Endothelial cell of umbilical vein (primary cell): ENCODE measurements at regions not wholly inside any gene's neighbourhood (a gene's known extent, or its start where the extent isn't known, plus 50 kb on each side); places are given as distances from the start of the nearest gene placed in this dataset.

Experiments used
- BruUV-seq: library from RNA; stranded (reverse); fragments of 400-500 nt; replicated peaks from 2 replicates; lab custom pipeline; 2021; lab: Mats Ljungman, UMichigan
- CTCF ChIA-PET: fragments of 300-600, 350-600 bp; sonication (Branson Sonifier 250); formaldehyde crosslinking; loops from one replicate; lab custom pipeline; 2021; ENCODE audit warnings: antibody characterized with exemption, inconsistent platforms; lab: Charles Lee
- POLR2A ChIA-PET: fragments of 300-600, 350-600 bp; sonication (Branson Sonifier 250); formaldehyde crosslinking; loops from one replicate; lab custom pipeline; 2021; ENCODE audit warnings: antibody characterized with exemption, inconsistent platforms; lab: Charles Lee
- DNase-seq: peaks from one replicate; pipeline ENCODE4 v3.0.0-alpha.2; 2011; ENCODE audit warnings: low read depth, low spot score
- FAIRE-seq: peaks from 2 replicates; lab custom pipeline; 2011; peaks lifted over from hg19 to GRCh38; lab: Jason Lieb, UNC
- H2AFZ ChIP-seq: 2 replicates; pipeline ENCODE4 v1.6.0; 2012; ENCODE audit warnings: low read depth, low read length, control low read depth, inconsistent platforms
- H3K27ac ChIP-seq: 2 replicates; pipeline ENCODE4 v1.5.1; 2011; ENCODE audit warnings: low read depth, mild to moderate bottlenecking, control low read depth, low read length, moderate library complexity; ENCODE audit not compliant: insufficient read depth
- H3K27me3 ChIP-seq, 2 experiments: 2 replicates each; pipeline versions ENCODE4 v1.6.0 to v1.6.1; 2011; ENCODE audit warnings: low read length in 2 of 2, mixed read lengths in 1 of 2; ENCODE audit not compliant: control insufficient read depth in 2 of 2, insufficient read depth in 2 of 2
- H3K36me3 ChIP-seq, 2 experiments: 2 replicates in 1 of 2; 3 replicates in 1 of 2; pipeline ENCODE4 v1.5.1; 2011; ENCODE audit warnings: low read length in 2 of 2, mild to moderate bottlenecking in 1 of 2, moderate library complexity in 1 of 2; ENCODE audit not compliant: control insufficient read depth in 2 of 2, insufficient read depth in 2 of 2; ENCODE audit errors: extremely low read depth in 1 of 2
- H3K4me1 ChIP-seq: 3 replicates; pipeline ENCODE4 v1.5.1; 2011; ENCODE audit warnings: mild to moderate bottlenecking, low read length; ENCODE audit not compliant: control insufficient read depth, insufficient read depth; ENCODE audit errors: extremely low read depth
- H3K4me2 ChIP-seq: 2 replicates; pipeline ENCODE4 v1.6.1; 2011; ENCODE audit warnings: low read length, control low read depth, mixed read lengths; ENCODE audit not compliant: insufficient read depth
- H3K4me3 ChIP-seq, 3 experiments: fragments of 200-600 bp in 1 of 3; sonication (generic), shearing (Covaris generic) in 1 of 3; replicated peaks in 1 of 3; 2 replicates each; pipeline ENCODE4 v1.5.1; 2011 to 2016; ENCODE audit warnings: control low read depth in 3 of 3, low read length in 3 of 3, mild to moderate bottlenecking in 2 of 3, inconsistent platforms in 1 of 3, low read depth in 1 of 3, moderate library complexity in 1 of 3; ENCODE audit not compliant: insufficient read depth in 1 of 3
- H3K79me2 ChIP-seq: 2 replicates; pipeline ENCODE4 v1.6.0; 2012; ENCODE audit warnings: low read length, inconsistent platforms; ENCODE audit not compliant: control insufficient read depth, insufficient read depth
- H3K9ac ChIP-seq: replicated peaks from 2 replicates; pipeline ENCODE3; 2011; ENCODE audit warnings: low read length, control low read depth; ENCODE audit not compliant: insufficient read depth; ENCODE audit errors: extremely low read depth
- H3K9me1 ChIP-seq: replicated peaks from 3 replicates; pipeline ENCODE4 v1.6.0; 2011; ENCODE audit warnings: mild to moderate bottlenecking, low read length; ENCODE audit not compliant: control insufficient read depth, insufficient read depth; ENCODE audit errors: extremely low read depth
- H3K9me3 ChIP-seq: replicated peaks from 2 replicates; pipeline ENCODE4 v1.5.1; 2012; ENCODE audit warnings: low read length, inconsistent platforms; ENCODE audit not compliant: control insufficient read depth, insufficient read depth
- H4K20me1 ChIP-seq: replicated peaks from 2 replicates; pipeline ENCODE3; 2011; ENCODE audit warnings: mild to moderate bottlenecking, low read length; ENCODE audit not compliant: control insufficient read depth, insufficient read depth; ENCODE audit errors: extremely low read depth
- EZH2 ChIP-seq: IDR thresholded peaks from 2 replicates; pipeline ENCODE4 v1.6.1; 2012; ENCODE audit warnings: borderline replicate concordance, low read depth, mild to moderate bottlenecking, moderate library complexity, low read length, inconsistent platforms; ENCODE audit not compliant: severe bottlenecking
- FOS ChIP-seq: IDR thresholded peaks from 2 replicates; pipeline ENCODE4 v1.6.1; 2011; ENCODE audit warnings: mild to moderate bottlenecking, low read length, moderate library complexity, borderline replicate concordance; ENCODE audit not compliant: insufficient read depth
- GATA2 ChIP-seq: IDR thresholded peaks from 2 replicates; pipeline ENCODE4 v1.7.0; 2011; ENCODE audit warnings: low read depth, mild to moderate bottlenecking, moderate library complexity, mixed read lengths, low read length; ENCODE audit not compliant: insufficient read length, insufficient read depth
- MAX ChIP-seq: IDR thresholded peaks from 2 replicates; pipeline ENCODE4 v1.6.1; 2011; ENCODE audit not compliant: insufficient read depth, insufficient read length
- MYC ChIP-seq: IDR thresholded peaks from one replicate; pipeline ENCODE4 v1.6.1; 2011; ENCODE audit warnings: mild to moderate bottlenecking, low read depth, low read length
- POLR2A ChIP-seq: IDR thresholded peaks from 2 replicates; pipeline ENCODE4 v1.6.1; 2012; ENCODE audit warnings: low read depth, mild to moderate bottlenecking, control low read depth, low read length
- POLR2AphosphoS5 ChIP-seq: IDR thresholded peaks from 2 replicates; pipeline ENCODE4 v1.6.1; 2012; ENCODE audit warnings: low read depth, mild to moderate bottlenecking, control low read depth, low read length, moderate library complexity; ENCODE audit not compliant: insufficient read depth
- dilution Hi-C: fragments of 300-500 bp; cut with MboI; formaldehyde crosslinking; loops from one replicate; pipeline ENCODE4 v1.15.0; 2019; ENCODE audit warnings: low sequenced_read_pairs; ENCODE audit not compliant: extremely low pct_ligation_motif_present
- intact Hi-C: fragments of 100-400 bp; cut with micrococcal nuclease; formaldehyde crosslinking; loops from one replicate; pipeline ENCODE4 v1.10.0; 2022
- TF ChIP-seq, protein P1 (sequence below), 2 donors: IDR thresholded peaks; 1 replicate in 1 of 2; 2 replicates in 1 of 2; pipeline ENCODE4 v1.5.1; 2011; ENCODE audit warnings: low read length in 2 of 2, mild to moderate bottlenecking in 2 of 2, moderate library complexity in 2 of 2, control low read depth in 1 of 2, inconsistent platforms in 1 of 2, low read depth in 1 of 2; ENCODE audit not compliant: insufficient read depth in 1 of 2; ENCODE audit errors: extremely low read depth in 1 of 2

DNA sequence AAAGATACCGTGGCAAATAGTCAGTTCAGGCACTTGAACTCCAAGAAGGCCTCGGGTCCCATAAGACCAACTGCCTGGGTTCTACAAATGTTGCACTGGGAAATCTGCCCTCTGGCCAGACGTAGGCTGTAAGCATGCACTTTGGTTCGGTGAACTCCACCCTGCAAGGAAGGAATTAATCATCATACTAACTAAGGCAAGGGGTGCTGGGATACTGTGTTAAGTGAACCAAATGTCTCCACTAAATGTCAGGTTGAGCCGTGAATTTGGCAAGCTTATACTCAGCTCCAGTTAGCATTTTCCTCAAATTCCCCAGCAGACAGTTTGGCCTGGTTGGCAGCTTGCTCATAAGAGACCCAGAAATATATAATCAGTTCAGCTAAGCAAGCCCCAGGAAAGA, 385.9 kb downstream of the GPATCH2 start:
- no peak for FAIRE-seq
- Histone ChIP-seq H3K27ac (no peak overlapping the region), H2AFZ (no peak overlapping the region), H3K79me2 (no peaks in the 10 kb centered on the region), H3K4me1 (no peaks in the 10 kb centered on the region), H3K27me3 (no peaks in the 10 kb centered on the region), H3K4me2 (no peak overlapping the region), H3K9me1 (no peaks in the 10 kb centered on the region), H3K4me3 (no peak overlapping the region), H4K20me1 (no peaks in the 10 kb centered on the region), H3K36me3 (no peaks in the 10 kb centered on the region), H3K9ac (no peak overlapping the region), H3K9me3 (no peaks in the 10 kb centered on the region)
- BruUV-seq, result no TSS peak
- TF ChIP-seq, protein P1, sequence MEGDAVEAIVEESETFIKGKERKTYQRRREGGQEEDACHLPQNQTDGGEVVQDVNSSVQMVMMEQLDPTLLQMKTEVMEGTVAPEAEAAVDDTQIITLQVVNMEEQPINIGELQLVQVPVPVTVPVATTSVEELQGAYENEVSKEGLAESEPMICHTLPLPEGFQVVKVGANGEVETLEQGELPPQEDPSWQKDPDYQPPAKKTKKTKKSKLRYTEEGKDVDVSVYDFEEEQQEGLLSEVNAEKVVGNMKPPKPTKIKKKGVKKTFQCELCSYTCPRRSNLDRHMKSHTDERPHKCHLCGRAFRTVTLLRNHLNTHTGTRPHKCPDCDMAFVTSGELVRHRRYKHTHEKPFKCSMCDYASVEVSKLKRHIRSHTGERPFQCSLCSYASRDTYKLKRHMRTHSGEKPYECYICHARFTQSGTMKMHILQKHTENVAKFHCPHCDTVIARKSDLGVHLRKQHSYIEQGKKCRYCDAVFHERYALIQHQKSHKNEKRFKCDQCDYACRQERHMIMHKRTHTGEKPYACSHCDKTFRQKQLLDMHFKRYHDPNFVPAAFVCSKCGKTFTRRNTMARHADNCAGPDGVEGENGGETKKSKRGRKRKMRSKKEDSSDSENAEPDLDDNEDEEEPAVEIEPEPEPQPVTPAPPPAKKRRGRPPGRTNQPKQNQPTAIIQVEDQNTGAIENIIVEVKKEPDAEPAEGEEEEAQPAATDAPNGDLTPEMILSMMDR (IDR thresholded peaks at IDR 0.05; ENCODE audit: extremely low read depth in 1 of 2, insufficient read depth in 1 of 2, low read depth in 1 of 2, low read length in 2 of 2), result no peak
- TF ChIP-seq POLR2AphosphoS5 (no peak), EZH2 (no peak), POLR2A (no peak), MYC (no peak), FOS (no peak)
- DNase-seq, result no peak
- ChIA-PET POLR2A (no interaction called here), CTCF (no interaction called here)
- dilution Hi-C loops (no loop called here), intact Hi-C loops (no loop called here)

- POLR2A ChIA-PET, result no interaction called here
Measured at GRCh38 chr1:217240656-217241055, 390.2 kb downstream of the GPATCH2 start.

More at GRCh38 chr1:217240656-217241055, 390.2 kb downstream of the GPATCH2 start:
- no peaks in the 10 kb centered on the region for H3K79me2 ChIP-seq
- no peaks in the 10 kb centered on the region for H4K20me1 ChIP-seq
- DNase-seq (no peak), FAIRE-seq (no peak)
- H3K9ac ChIP-seq, result no peak overlapping the region
- H3K27me3 ChIP-seq, result no peaks in the 10 kb centered on the region
- no peak overlapping the region for H3K4me2 ChIP-seq
- CTCF ChIA-PET, result no interaction called here
- H3K36me3 ChIP-seq, result no peaks in the 10 kb centered on the region
- TF ChIP-seq EZH2, result no peak
- TF ChIP-seq, protein P1 (IDR thresholded peaks at IDR 0.05; ENCODE audit: extremely low read depth in 1 of 2, insufficient read depth in 1 of 2, low read depth in 1 of 2, low read length in 2 of 2), result no peak
- TF ChIP-seq MYC, result no peak
- no peak for TF ChIP-seq MAX
- no peak for TF ChIP-seq GATA2
- no peak for TF ChIP-seq POLR2A
- H3K27ac ChIP-seq, result no peak overlapping the region
- no peak overlapping the region for H3K4me3 ChIP-seq
- dilution Hi-C loops (no loop called here), intact Hi-C loops (no loop called here)
- H3K9me1 ChIP-seq, result no peaks in the 10 kb centered on the region
- H3K9me3 ChIP-seq, result no peaks in the 10 kb centered on the region
- no peaks in the 10 kb centered on the region for H3K4me1 ChIP-seq
- H2AFZ ChIP-seq, result no peak overlapping the region
- no TSS peak for BruUV-seq
